ENCODE measurements at regions not wholly inside any gene's neighbourhood (a gene's known extent, or its start where the extent isn't known, plus 50 kb on each side); places are given as distances from the start of the nearest gene placed in this dataset.

- DNase-seq (ENCODE audit: low read depth) = no peak
- H3K4me3 ChIP-seq (ENCODE audit: low read depth, low read length) = no peak overlapping the region
- no peak for TF ChIP-seq CTCF (conservative IDR thresholded peaks at IDR 0.05; ENCODE audit: low read depth, low read length)
Observed at GRCh38 chr17:77807051-77807745, 151.3 kb upstream of the TNRC6C start.

- no peak for DNase-seq (ENCODE audit: low read depth)
- no peak overlapping the region for H3K4me3 ChIP-seq (ENCODE audit: low read depth, low read length)
- no peak for TF ChIP-seq CTCF (conservative IDR thresholded peaks at IDR 0.05; ENCODE audit: low read depth, low read length)
Observed at GRCh38 chr17:77807746-77808441, 150.6 kb upstream of the TNRC6C start.

GRCh38 chr17:77808686-77809425 is 149.6 kb upstream of the TNRC6C start:
- no peak for DNase-seq (ENCODE audit: low read depth)
- H3K4me3 ChIP-seq (ENCODE audit: low read depth, low read length) = no peak overlapping the region
- TF ChIP-seq CTCF (conservative IDR thresholded peaks at IDR 0.05; ENCODE audit: low read depth, low read length) = no peak

- no peak overlapping the region for H3K4me3 ChIP-seq (ENCODE audit: low read depth, low read length)
- no peak for TF ChIP-seq CTCF (conservative IDR thresholded peaks at IDR 0.05; ENCODE audit: low read depth, low read length)
- no peak for DNase-seq (ENCODE audit: low read depth)
Observed at GRCh38 chr17:77809814-77810213, 148.7 kb upstream of the TNRC6C start.

GRCh38 chr17:77810536-77810935 is 148.0 kb upstream of the TNRC6C start:
- peak; percentile 48 for DNase-seq (ENCODE audit: low read depth)
- TF ChIP-seq CTCF (conservative IDR thresholded peaks at IDR 0.05; ENCODE audit: low read depth, low read length) = no peak
- no peak overlapping the region for H3K4me3 ChIP-seq (ENCODE audit: low read depth, low read length)

- TF ChIP-seq CTCF (conservative IDR thresholded peaks at IDR 0.05; ENCODE audit: low read depth, low read length) = no peak
- DNase-seq (ENCODE audit: low read depth) = no peak
- no peak overlapping the region for H3K4me3 ChIP-seq (ENCODE audit: low read depth, low read length)
Observed at GRCh38 chr17:77811521-77811920, 147.0 kb upstream of the TNRC6C start.
